ENCODE measurements at regions not wholly inside any gene's neighbourhood (a gene's known extent, or its start where the extent isn't known, plus 50 kb on each side); places are given as distances from the start of the nearest gene placed in this dataset.
"Not testable (repeated sequence)": the region's sequence is repeated elsewhere in the genome, so short reads cannot be mapped to it uniquely, and the experiment has no call there.

- ChIA-PET CTCF (no interaction called here), POLR2A (no interaction called here)
- no peak for TF ChIP-seq CTCF (IDR thresholded peaks at IDR 0.05; ENCODE audit: control extremely low read depth, extremely low read depth, low read depth, missing control alignments)
- DNase-seq (ENCODE audit: extremely low spot score), result no peak
Measured at GRCh38 chr20:4437131-4437530, 188.0 kb upstream of the ADRA1D start.

GRCh38 chr20:4435671-4436455 is 186.8 kb upstream of the ADRA1D start:
- DNase-seq (ENCODE audit: extremely low spot score), result no peak
- POLR2A ChIA-PET, result no interaction called here
- TF ChIP-seq CTCF (IDR thresholded peaks at IDR 0.05; ENCODE audit: control extremely low read depth, extremely low read depth, low read depth, missing control alignments), result no peak
- CTCF ChIA-PET, result interaction anchor here (1.2 kb wide), 1 partner anchor 140 kb away, joined by 3 read pairs; no protein-coding TSS in a partner anchor

GRCh38 chr20:4435225-4435624 is 186.1 kb upstream of the ADRA1D start:
- DNase-seq (ENCODE audit: extremely low spot score), result no peak
- ChIA-PET POLR2A (no interaction called here), CTCF (no interaction called here)
- no peak for TF ChIP-seq CTCF (IDR thresholded peaks at IDR 0.05; ENCODE audit: control extremely low read depth, extremely low read depth, low read depth, missing control alignments)

GRCh38 chr20:4434681-4435080 is 185.6 kb upstream of the ADRA1D start:
- no peak for TF ChIP-seq CTCF (IDR thresholded peaks at IDR 0.05; ENCODE audit: control extremely low read depth, extremely low read depth, low read depth, missing control alignments)
- POLR2A ChIA-PET, result no interaction called here
- CTCF ChIA-PET, result no interaction called here
- DNase-seq (ENCODE audit: extremely low spot score), result no peak

- no peak for DNase-seq (ENCODE audit: extremely low spot score)
- TF ChIP-seq CTCF (IDR thresholded peaks at IDR 0.05; ENCODE audit: control extremely low read depth, extremely low read depth, low read depth, missing control alignments), result no peak
- POLR2A ChIA-PET, result no interaction called here
- CTCF ChIA-PET, result no interaction called here
Measured at GRCh38 chr20:4431446-4431845, 182.4 kb upstream of the ADRA1D start.

GRCh38 chr20:4430826-4431225 is 181.7 kb upstream of the ADRA1D start:
- CTCF ChIA-PET; POLR2A ChIA-PET; DNase-seq (ENCODE audit: extremely low spot score): not testable (repeated sequence)

- POLR2A ChIA-PET, result no interaction called here
- CTCF ChIA-PET, result no interaction called here
- DNase-seq (ENCODE audit: extremely low spot score), result no peak
- no peak for TF ChIP-seq CTCF (IDR thresholded peaks at IDR 0.05; ENCODE audit: control extremely low read depth, extremely low read depth, low read depth, missing control alignments)
Measured at GRCh38 chr20:4427940-4428586, 179.0 kb upstream of the ADRA1D start.

Data from GM10248 (cell line).